ENCODE measurements at regions not wholly inside any gene's neighbourhood (a gene's known extent, or its start where the extent isn't known, plus 50 kb on each side); places are given as distances from the start of the nearest gene placed in this dataset.

DNA sequence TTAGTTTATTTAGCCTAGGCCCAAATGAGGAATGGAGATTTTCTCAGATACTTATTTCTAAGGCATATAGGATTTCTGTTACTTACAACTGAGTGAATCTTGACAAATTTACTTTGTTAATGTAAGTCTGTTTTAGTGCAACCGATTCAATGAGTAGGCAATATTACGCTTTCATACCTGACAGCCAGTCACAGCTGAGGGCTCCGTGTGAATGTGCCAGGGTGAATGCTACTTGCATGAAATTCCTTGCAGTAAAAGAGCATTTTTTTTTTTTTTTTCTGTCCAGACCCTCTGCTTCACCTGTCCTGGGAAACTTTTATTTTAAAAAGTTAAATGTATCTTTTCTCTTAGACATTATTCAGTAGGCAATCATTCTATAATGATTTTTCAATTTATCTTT is 1100.0 kb downstream of the FAT4 start:
- Histone ChIP-seq H3K9me3 (ENCODE audit: control extremely low read depth in 1 of 3, control insufficient read depth in 2 of 3, insufficient read depth in 1 of 3, low read length in 2 of 3) (peaks cover 0 to 5% (median 0%) of the 10 kb centered on the region in 3 donors), H3K36me3 (replicated peaks in 1 of 2; ENCODE audit: control extremely low read depth in 1 of 2, control insufficient read depth in 1 of 2, extremely low read depth in 1 of 2, insufficient read depth in 2 of 2, low read length in 1 of 2) (no peaks in the 10 kb centered on the region), H3K79me2 (ENCODE audit: control insufficient read depth, insufficient read depth, low read length) (no peaks in the 10 kb centered on the region), H3K9ac (ENCODE audit: low read length) (no peak overlapping the region), H3K4me3 (ENCODE audit: control extremely low read depth in 1 of 5, extremely low read depth in 1 of 5, insufficient read depth in 1 of 5, low read depth in 2 of 5, low read length in 4 of 5) (no peak overlapping the region), H3K27ac (ENCODE audit: low read length in 2 of 2) (no peak overlapping the region), H3K4me1 (ENCODE audit: control insufficient read depth in 2 of 2, insufficient read depth in 2 of 2, low read length in 2 of 2) (no peaks in the 10 kb centered on the region), H2AFZ (ENCODE audit: insufficient read depth, low read depth, low read length, poor library complexity, severe bottlenecking) (no peak overlapping the region), H3K27me3 (replicated peaks in 1 of 4; ENCODE audit: control extremely low read depth in 1 of 4, control insufficient read depth in 3 of 4, insufficient read depth in 4 of 4, low read length in 3 of 4) (no peaks in the 10 kb centered on the region), H4K20me1 (ENCODE audit: control insufficient read depth, insufficient read depth, low read length, poor library complexity, severe bottlenecking) (no peaks in the 10 kb centered on the region), H3K4me2 (replicated peaks; ENCODE audit: low read depth, low read length, poor library complexity, severe bottlenecking) (no peak overlapping the region)
- DNase-seq (no peak), ATAC-seq (ENCODE audit: low read depth) (no peak)
- no peak for TF ChIP-seq EZH2 (IDR thresholded peaks at IDR 0.05; ENCODE audit: borderline replicate concordance, insufficient read depth, low read depth, low read length, poor library complexity, severe bottlenecking)
- TF ChIP-seq, protein P1, sequence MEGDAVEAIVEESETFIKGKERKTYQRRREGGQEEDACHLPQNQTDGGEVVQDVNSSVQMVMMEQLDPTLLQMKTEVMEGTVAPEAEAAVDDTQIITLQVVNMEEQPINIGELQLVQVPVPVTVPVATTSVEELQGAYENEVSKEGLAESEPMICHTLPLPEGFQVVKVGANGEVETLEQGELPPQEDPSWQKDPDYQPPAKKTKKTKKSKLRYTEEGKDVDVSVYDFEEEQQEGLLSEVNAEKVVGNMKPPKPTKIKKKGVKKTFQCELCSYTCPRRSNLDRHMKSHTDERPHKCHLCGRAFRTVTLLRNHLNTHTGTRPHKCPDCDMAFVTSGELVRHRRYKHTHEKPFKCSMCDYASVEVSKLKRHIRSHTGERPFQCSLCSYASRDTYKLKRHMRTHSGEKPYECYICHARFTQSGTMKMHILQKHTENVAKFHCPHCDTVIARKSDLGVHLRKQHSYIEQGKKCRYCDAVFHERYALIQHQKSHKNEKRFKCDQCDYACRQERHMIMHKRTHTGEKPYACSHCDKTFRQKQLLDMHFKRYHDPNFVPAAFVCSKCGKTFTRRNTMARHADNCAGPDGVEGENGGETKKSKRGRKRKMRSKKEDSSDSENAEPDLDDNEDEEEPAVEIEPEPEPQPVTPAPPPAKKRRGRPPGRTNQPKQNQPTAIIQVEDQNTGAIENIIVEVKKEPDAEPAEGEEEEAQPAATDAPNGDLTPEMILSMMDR (IDR thresholded peaks at IDR 0.05): no peak
- Mint-ChIP-seq H3K4me1 (no peaks in the 10 kb centered on the region), H3K27me3 (no peaks in the 10 kb centered on the region), H3K4me3 (no peak overlapping the region), H3K27ac (no peak overlapping the region), H3K9me3 (ENCODE audit: insufficient read depth) (peaks cover 5% of the 10 kb centered on the region)
- ChIA-PET POLR2A (no interaction called here), CTCF (no interaction called here)
- intact Hi-C loops (cut with micrococcal nuclease): no loop called here
- 93% methylated on average over 3 of the region's 3 CpGs for WGBS (ENCODE audit: insufficient coverage)

DNA sequence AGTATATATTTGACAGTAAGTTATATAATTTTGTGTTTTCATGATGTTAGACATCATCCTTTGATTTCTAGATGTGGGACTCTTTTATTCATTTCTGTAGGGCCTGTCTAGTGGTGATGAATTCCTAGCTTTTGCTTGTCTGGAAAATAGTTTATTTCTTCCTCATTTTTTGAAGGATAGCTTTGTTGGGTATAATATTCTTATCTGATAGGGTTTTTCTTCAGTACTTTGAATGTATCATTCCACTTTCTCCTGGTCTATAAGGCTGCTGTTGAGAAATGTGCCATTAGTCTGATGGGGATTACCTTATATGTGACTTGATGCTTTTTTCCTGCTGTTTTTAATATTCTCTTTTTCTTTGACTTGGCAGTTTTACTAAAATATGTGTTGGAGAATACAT is 1104.5 kb downstream of the FAT4 start:
- Mint-ChIP-seq H3K27ac (no peak overlapping the region), H3K4me3 (no peak overlapping the region), H3K4me1 (no peaks in the 10 kb centered on the region), H3K9me3 (ENCODE audit: insufficient read depth) (peaks cover 11% of the 10 kb centered on the region), H3K27me3 (no peaks in the 10 kb centered on the region)
- intact Hi-C loops (cut with micrococcal nuclease): no loop called here
- DNase-seq: no peak
- Histone ChIP-seq H3K9me3 (ENCODE audit: control extremely low read depth in 1 of 3, control insufficient read depth in 2 of 3, insufficient read depth in 1 of 3, low read length in 2 of 3) (peaks cover 0 to 10% (median 0%) of the 10 kb centered on the region in 3 donors), H3K27me3 (replicated peaks in 1 of 4; ENCODE audit: control extremely low read depth in 1 of 4, control insufficient read depth in 3 of 4, insufficient read depth in 4 of 4, low read length in 3 of 4) (no peaks in the 10 kb centered on the region), H3K9ac (ENCODE audit: low read length) (no peak overlapping the region), H3K79me2 (ENCODE audit: control insufficient read depth, insufficient read depth, low read length) (no peaks in the 10 kb centered on the region), H3K4me1 (ENCODE audit: control insufficient read depth in 2 of 2, insufficient read depth in 2 of 2, low read length in 2 of 2) (no peaks in the 10 kb centered on the region), H4K20me1 (ENCODE audit: control insufficient read depth, insufficient read depth, low read length, poor library complexity, severe bottlenecking) (no peaks in the 10 kb centered on the region), H2AFZ (ENCODE audit: insufficient read depth, low read depth, low read length, poor library complexity, severe bottlenecking) (no peak overlapping the region), H3K27ac (ENCODE audit: low read length in 2 of 2) (no peak overlapping the region), H3K4me3 (ENCODE audit: control extremely low read depth in 1 of 5, extremely low read depth in 1 of 5, insufficient read depth in 1 of 5, low read depth in 2 of 5, low read length in 4 of 5) (no peak overlapping the region), H3K4me2 (replicated peaks; ENCODE audit: low read depth, low read length, poor library complexity, severe bottlenecking) (no peak overlapping the region), H3K36me3 (replicated peaks in 1 of 2; ENCODE audit: control extremely low read depth in 1 of 2, control insufficient read depth in 1 of 2, extremely low read depth in 1 of 2, insufficient read depth in 2 of 2, low read length in 1 of 2) (no peaks in the 10 kb centered on the region)
- no peak for ATAC-seq (ENCODE audit: low read depth)
- CTCF ChIA-PET: no interaction called here
- POLR2A ChIA-PET: no interaction called here
- TF ChIP-seq, protein P1 (IDR thresholded peaks at IDR 0.05): no peak
- TF ChIP-seq EZH2 (IDR thresholded peaks at IDR 0.05; ENCODE audit: borderline replicate concordance, insufficient read depth, low read depth, low read length, poor library complexity, severe bottlenecking): no peak

Measured in B cell (primary cell).